GM21515 (cell line): ENCODE measurements at regions not wholly inside any gene's neighbourhood (a gene's known extent, or its start where the extent isn't known, plus 50 kb on each side); places are given as distances from the start of the nearest gene placed in this dataset.

Experiments used
- ATAC-seq: cut with Tn5 transposase; IDR thresholded peaks from one replicate; pipeline ENCODE4 v1.9.1; 2021; ENCODE audit not compliant: unreplicated experiment

DNA sequence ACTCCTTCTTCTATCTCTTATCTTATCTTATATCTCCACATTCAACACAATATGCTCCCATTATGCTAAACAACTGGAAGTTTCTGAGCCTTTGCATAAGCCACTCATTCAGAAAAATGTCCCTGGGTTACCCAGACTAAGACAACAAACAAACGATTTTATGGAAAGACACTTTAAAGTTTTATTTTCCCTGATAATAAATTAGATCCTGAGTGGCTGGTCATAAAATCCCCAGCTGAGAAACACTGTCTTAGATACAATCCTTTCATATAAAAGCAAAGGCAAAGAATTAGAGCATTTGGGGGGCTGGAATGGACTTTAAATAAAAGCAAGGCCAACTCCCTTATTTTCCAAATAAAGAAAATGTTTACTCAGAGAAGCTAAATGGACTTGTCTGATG lies 322.3 kb downstream of the GBE1 start:
- no peak for ATAC-seq

DNA sequence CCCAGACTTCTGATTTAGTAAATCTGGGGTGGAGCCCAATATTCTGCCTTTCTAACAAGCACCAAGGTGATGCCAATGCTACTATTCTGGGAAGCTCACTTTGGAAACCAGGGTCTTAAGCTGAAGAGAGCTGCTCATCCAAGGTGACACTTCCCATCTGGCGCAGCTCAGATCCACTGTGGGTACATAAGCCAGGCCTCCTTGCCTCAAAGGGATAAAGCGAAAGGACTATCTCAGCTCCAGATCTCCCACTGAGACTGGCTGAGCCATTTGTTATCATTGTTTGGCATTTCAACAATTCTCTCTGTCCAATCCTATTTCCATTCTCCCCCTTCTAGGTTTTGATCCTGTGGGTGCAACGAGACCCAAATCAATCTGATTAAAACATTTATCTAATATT lies 323.8 kb downstream of the GBE1 start:
- ATAC-seq: no peak

DNA sequence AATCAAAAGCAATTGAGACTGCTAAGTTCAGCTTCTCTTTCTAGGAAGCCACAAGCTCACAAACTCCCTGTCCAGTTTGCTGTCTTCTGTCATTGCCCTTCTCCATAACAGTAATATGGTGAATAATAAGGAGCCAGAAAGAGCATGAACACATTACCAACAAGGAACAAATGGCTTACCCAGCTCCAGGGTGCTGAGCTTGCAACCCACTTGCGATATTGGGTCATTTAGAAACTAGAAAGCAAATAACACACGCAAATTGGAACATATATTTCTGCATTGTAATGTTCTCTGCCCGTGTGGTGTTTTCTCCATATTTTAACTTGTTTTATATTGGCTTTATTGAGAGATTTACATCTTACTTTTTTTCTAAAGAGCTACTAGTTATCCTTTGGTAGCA lies 325.3 kb downstream of the GBE1 start:
- no peak for ATAC-seq

DNA sequence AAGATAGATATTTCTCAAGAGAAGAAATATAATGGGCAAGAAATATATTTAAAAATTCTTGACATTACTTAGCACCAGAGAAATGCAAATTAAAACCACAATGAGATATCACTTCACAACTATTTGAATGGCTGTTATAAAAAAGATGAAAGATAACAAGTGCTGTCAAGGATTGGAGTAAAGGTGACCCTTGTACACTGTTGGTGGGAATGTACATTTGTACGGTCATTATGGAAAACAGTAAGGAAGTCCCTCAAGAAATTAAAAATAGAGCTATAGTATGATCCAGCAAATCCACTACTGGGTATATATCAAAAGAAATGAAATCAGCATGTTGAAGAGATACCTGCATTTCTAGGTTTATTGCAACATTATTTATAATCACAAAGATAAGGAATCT lies 326.4 kb downstream of the GBE1 start:
- ATAC-seq: no peak

DNA sequence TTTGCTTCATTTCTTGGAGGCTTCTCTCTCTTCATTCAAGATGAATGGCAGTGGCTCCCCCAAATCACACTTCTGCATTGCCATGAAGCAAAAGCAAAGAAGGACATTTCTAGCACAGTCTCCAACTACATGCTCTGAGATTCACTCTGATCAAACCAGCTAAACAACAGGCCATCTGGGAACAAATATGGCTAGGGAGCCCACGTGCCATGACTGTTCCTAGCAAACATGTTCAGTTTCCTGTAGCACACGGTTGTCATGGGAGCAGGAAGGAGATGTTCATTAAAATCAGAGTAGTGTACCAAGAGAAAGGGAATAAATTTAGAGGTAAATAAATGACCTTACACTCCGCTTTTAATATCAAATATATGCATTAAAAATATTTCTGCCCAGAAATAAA lies 327.3 kb downstream of the GBE1 start:
- no peak for ATAC-seq

DNA sequence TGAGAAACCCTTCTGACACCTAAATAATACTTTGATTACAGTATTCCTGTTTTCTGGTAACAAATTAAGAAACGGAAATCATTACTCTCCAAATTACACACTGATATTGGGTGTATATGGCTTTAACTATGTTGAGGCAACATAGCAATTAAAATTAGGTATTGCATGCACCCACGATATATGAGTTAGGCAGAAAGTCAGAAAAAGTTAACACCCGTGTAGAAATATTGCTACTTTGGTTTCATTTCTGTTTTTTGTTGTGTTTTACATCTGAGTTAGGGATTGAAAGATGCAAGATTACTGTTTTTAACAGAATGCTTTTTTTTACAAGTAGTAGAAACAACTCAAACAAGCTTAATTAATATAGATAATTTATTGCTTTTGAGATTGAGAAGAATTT lies 327.8 kb downstream of the GBE1 start:
- no peak for ATAC-seq

DNA sequence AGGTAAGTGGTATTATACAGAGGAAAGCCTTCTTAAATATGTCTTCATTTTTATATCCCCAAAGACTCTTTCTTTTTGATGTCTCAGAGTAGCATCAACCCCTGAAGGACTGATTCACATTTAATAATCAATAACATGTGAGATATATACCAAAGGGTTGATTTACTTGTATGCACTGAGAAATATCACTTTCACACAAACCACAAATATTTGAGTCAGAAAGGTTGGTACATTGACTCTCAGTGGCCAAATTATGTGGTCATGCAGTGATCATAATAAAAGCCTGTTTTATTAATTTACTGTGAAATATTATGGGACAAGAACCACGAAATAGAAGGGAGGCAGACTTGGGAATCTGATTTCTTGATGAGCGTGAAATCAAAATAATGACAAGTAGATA lies 329.0 kb downstream of the GBE1 start:
- no peak for ATAC-seq

DNA sequence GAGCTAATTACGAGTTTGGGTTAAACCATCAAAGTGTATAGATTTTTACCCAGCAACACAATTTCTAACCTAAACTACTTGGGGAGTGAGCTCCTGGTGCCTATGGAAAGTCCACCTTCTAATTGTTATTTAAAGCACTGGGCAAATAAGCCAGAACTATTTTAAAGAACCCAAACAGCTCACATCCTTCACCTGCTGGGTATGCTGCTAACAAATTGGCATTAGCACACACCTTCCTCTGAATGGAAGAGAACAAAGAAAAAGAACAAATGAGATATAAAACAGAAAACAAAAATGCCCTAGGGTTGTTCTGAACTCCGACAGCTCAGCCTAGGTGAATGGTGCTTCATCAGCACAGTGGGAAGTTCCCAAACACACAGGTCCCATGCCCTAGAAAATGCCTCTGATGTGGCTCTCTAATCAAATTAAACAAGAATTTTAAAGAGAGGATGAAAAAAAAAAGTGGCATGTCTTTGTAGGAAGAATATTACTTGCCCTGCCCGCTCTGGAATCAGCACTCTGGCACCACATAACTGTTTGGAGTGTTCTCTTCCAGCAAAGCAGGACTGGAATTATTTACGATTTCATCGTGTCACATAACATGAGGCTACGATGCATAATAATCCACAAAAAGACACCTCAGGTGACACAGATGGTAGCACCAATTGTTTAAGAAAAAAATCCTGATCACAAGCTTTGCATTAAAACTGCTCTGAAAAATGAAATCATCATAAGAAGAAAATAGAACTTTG lies 334.4 kb downstream of the GBE1 start:
- no peak for ATAC-seq

DNA sequence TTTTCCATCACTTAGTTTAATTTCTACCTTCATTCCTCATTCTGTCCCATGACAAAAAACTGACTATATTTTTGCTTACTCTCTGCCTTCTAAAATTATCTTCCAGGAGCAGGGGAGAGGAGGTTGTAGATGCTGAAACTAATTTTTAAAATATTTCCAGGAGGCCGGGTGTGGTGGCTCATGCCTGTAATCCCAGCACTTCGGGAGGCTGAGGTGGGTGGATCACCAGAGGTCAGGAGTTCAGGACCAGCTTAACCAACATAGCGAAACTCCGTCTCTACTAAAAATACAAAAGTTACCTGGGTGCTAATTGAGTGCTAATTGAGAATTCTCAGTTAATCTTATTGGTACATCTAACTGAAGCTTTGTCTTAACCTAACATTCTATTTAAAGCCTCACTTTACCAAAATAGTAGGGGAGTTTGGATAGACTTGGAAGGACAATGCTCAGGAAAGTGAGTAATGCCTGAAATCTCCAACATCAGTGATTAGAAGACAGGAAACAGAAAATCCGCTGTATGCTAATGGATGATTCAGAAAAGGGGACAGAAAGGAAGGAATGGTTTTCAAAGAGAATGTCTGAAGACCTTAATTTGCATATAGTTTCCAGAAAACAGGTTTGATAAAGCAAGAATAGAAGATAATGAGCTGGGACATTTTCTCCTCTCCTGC lies 336.1 kb downstream of the GBE1 start:
- no peak for ATAC-seq

DNA sequence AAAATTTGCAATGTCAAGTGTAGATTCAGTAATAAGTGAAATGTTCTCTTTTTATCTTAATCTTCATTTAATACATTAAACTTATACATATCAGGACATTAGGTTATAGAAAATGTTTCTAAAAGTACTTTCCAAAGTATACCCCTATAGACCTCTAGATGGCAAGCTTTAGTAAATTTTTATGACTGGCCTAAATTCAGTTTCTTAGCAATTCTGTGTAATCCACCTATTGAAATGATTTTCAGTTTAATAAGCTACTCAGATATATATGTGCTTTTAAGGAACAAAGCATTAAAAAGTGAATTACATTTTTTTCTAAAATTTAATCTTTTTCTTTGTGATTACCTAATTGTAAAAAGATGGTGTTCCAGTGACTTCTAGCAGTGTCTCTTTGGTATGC lies 342.2 kb downstream of the GBE1 start:
- no peak for ATAC-seq

DNA sequence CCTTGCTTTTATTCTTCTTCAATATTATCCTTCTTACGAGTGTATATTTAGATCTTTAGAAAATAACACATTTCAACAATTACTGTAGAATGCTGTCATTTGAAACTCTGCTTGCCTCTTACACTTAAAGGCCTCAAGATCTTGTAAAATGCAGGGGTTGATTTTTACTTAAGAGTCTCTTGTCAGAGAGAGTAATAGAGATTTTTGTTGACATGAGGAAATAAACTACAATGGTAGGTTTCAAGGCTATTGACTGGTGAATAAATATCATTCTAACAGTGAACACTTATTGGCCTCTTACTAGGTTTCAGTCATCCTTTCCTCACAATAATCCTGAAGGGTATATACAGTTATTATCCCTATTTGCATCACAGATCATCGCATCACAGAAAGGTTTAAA lies 344.6 kb downstream of the GBE1 start:
- no peak for ATAC-seq

DNA sequence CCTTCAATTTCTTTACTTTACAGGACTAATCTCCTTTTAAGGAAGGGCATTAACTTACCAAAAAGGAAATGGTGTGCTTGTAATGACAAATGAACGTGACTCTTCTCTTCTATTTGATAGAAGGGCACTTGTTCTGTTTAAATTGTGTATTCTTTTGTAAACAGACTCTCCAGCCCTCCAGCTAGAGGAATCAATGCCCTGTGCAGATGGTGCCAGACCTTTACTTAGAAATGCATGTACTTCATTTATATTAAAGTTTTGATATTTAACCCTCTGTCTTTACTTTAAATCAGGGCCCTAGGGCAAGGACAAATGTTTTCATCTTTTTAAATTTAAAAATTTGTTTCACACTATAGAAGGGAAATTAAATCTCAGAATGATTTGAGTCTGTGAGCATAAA lies 355.1 kb downstream of the GBE1 start:
- ATAC-seq: no peak

DNA sequence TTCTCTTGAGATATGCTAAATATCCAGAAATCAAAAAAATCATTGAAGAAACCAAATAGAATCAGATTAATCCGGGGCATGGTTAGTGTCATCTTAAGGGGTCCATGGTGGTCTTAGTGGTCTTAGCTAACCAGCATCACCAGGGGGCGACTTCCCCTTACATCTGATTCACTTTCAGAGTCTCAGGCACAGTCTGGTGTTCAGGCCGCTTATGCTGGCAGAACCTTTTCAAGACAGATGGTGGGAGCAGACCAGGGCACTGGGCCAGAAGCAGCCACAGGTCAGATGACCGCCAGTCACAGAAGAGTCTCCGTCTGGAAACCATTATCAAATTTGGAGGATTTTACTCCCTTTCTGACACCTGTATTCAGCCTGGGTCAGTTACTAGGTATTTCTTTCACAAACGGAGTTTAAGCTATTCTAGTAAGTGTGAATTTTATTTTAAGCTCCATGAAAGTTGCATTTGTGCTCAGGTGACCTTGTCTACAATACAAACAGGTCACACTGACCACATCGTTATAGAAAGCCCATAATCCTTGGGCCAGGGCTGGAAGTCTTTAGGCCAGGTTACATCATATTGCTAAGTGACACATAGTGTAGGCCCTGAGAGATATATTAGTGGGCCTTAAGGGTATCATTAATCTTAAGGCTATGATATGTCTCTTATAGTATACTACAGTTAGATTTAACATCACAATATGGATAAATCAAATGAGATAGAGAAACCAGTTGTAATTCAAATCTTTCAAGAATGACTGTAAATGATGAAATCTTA lies 365.5 kb downstream of the GBE1 start:
- no peak for ATAC-seq

DNA sequence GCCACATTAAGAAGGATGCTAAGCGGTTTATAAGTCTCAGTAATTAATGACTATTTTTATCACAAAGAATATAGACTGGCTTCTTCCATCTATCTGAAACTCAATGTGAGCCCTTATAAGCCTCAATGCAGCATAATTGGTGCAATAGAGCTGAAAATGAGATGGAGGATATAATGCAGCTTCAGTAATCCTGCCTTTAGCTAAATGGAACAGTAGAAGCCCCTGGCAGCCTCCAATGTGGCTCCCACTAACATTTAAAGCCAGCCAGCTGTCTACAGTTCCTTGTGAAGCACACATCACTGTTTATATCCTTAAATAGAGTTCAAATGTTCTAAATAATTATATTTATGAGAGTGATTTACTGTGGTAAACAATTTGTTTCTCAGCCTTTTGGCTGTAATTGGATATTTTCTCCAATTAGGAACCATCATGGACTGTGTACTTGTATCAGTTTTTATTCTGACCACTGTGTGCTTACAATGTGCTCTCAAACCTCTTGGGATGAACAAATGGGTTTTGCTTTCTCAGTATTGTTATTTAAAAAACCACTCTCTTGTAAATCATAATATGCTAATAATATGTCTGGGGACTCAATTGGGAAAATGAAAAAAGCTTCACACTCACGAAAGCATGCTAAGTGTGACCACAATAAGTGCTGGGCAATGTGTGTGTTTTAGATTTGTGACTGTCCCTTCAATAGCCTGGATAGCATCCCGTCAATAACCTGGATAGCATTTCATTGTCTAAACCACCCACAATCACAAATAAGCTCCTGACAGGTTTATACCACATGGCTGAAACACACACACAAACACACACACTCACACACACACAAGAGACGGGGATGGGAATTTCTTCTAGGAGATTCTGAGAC lies 366.6 kb downstream of the GBE1 start:
- no peak for ATAC-seq

DNA sequence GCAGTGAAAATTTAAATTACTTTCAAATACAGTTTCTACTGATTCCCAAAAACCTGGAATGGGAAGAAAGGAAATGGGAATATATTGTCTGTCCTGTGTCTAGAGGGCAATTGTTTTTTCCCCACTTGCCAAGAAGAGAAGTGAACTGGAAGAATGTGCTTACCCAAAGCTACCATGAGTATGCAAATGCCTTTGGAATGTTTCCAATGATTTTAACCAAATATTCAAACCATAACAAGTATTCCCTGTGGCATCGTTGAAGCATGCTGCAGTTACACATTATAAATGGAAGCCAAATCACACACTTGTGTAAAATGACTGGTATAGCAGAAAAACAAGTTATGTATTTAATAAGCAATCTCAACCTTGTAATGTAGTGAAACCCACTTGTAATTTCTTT lies 368.2 kb downstream of the GBE1 start:
- ATAC-seq: no peak

DNA sequence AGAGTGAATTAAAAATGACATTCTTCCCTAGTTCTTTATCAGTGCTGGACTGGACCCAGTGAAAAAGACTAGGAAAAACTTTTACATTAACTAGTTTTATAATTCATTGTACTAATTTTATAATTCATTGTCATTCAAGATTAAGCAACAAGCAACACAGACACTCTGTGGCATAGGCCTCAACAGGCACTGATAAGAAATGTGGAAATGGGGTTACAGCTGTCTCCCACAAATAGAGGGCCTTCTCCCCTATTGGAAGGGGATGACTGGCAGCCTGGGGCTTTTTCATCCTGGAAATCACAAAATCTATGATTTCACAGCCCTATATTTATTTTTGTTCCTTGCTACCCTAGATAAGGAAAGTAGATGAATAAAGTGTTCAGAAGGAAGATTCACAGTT lies 370.6 kb downstream of the GBE1 start:
- no peak for ATAC-seq

DNA sequence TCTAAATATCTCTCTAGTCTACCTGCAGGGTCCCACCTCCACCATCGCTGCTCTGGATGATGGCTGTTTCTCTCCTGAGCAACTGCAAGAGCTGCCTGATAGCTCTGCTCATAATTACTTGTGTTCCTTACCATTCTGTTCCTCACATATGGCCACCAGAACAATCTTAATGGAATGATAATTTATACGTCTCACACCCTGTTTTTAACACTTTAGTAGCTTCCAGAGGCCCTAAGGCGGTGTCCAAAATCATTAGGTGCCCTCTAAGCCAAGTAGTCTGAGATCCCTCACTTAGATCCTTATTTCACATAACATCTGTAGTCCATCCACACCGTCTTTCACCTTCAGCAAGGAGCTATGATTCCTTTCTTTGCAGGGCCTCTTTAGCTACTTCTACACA lies 373.3 kb downstream of the GBE1 start:
- no peak for ATAC-seq

DNA sequence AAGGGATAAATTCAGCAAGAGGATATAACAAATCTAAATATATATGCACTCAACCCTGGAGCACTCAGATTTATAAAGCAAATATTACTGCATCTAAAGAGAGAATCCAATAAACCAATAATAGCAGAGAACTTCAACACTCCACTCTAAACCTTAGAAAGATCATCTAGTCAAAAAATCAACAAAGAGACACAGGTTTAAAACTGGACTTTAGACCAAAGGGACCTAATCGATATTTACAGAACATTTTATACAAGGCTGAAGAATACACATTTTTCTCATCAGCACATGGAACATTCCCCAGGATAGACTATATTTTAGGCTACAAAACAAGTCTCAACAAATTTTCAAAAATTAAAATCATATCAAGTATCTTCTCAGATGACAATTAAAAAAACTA lies 379.0 kb downstream of the GBE1 start:
- no peak for ATAC-seq

DNA sequence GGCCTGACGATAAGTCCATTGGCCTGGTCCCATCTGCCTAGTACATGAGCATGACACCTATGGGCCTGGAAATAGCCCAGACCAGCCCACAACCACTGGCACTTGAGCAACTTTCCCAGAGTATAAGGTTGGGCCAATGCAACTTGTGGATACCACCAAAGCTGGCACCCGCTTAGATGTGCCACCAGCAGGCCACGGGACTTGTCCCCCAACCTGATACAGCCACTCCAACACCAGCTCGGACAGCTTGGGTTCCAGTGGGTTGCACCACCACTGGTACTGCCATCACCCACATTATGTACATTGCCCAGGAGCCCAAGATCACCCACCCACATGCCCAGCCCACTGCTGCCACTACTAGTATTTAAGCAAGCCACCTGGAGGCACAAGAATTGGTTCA lies 381.2 kb downstream of the GBE1 start:
- ATAC-seq: no peak

DNA sequence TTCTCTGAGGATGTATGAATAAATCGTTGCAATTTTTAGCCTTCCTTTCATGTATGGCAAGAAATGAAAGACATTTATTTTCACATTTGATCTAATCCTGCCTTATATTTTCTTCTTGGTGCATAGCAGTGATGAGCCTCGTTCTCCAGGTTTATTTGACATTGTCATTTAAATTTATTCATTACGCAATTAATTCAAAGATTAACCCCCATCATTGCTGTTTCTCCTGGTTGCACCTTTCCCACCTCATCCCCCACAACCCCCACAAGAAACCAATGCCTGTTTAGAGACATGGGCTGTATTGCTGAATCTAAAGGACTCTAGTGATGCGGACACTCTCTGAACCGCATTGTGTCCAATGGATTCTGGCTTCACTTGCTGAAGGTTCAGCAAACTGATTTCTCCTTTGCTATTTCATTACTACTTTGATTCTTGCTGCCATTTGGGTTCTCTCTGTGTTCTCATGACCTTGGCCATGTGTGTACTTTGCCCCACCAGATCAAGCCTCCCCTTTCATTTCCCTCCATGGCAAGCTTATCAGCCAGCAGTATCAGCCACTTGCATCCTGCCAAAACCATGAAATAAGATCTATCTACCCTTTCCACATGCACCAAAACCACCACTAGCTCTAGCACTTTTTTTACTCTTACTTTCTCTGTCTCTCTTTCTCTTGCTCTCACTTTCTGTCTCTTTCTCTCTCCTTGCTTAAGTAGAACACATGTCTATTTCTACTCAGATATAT lies 382.7 kb downstream of the GBE1 start:
- ATAC-seq: no peak

DNA sequence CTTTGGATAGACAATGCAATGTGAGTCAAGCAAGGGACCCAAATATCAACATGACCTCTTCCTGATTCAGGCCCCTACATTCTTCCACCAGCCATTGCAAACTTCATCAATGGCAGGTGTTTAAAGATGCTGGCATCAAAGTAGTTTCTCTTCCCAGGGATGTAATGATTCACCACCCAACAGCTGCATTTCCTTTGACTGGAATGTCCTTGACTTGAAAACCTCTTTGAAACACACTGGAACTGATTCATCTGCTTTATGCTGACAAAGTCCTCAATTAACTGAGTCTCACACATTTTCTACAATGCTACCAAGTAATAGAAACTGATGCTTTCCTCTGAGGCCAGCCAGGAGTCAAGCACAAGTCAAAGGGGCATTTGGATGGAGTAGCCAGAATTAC lies 385.5 kb downstream of the GBE1 start:
- ATAC-seq: no peak
